ENCODE measurements at regions not wholly inside any gene's neighbourhood (a gene's known extent, or its start where the extent isn't known, plus 50 kb on each side); places are given as distances from the start of the nearest gene placed in this dataset.
A peak's percentile ranks its signal among the peaks of the same experiment; 100 is the strongest.

DNA sequence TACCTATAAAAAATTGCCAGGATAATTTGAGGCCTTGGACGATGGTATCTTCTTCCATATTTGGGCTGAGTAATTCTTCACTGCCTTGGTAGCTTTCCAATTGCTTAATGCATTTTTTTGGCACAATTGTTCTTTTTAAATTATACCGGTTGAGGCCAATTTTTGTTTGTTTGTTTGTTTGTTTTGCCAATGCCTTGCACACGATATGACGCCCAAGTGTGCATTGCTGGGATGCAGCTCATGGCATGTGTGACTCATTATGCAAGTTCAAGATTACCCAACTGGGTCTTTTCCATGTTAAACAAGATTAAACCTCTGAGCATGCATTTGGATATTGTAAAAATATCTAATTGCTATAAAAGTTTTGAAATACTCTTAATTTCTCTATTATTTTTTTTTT is 71.1 kb upstream of the KCNIP4 start:
- Histone ChIP-seq H3K79me2 (ENCODE audit: insufficient read depth, low read length) (no peaks in the 10 kb centered on the region), H4K20me1 (ENCODE audit: insufficient read depth, low read length) (no peaks in the 10 kb centered on the region), H3K4me2 (ENCODE audit: low read length) (no peak overlapping the region), H3K9ac (ENCODE audit: low read length) (no peak overlapping the region), H3K36me3 (ENCODE audit: insufficient read depth, low read length) (no peaks in the 10 kb centered on the region), H3K27ac (ENCODE audit: low read depth, low read length) (no peak overlapping the region), H2AFZ (ENCODE audit: low read depth, low read length) (no peak overlapping the region), H3K4me1 (ENCODE audit: insufficient read depth, low read length) (no peaks in the 10 kb centered on the region), H3K4me3 (ENCODE audit: insufficient read depth, low read depth, low read length) (no peak overlapping the region), H3K27me3 (ENCODE audit: insufficient read depth, low read length) (no peaks in the 10 kb centered on the region), H3K9me3 (ENCODE audit: insufficient read depth, low read depth, low read length) (no peaks in the 10 kb centered on the region)
- Mint-ChIP-seq H3K36me3 (ENCODE audit: low read depth, unreplicated experiment) (no peaks in the 10 kb centered on the region), H3K4me1 (ENCODE audit: low read depth, unreplicated experiment) (peaks cover under 1% of the 10 kb centered on the region), H3K27ac (ENCODE audit: unreplicated experiment) (no peak overlapping the region), H3K4me3 (ENCODE audit: unreplicated experiment) (no peak overlapping the region), H3K9me3 (ENCODE audit: unreplicated experiment) (no peaks in the 10 kb centered on the region), H3K27me3 (ENCODE audit: low read depth, unreplicated experiment) (no peaks in the 10 kb centered on the region)
- FAIRE-seq, result no peak
- TF ChIP-seq EZH2 (IDR thresholded peaks at IDR 0.05; ENCODE audit: insufficient read depth, low read length), result no peak
- TF ChIP-seq, protein P1, sequence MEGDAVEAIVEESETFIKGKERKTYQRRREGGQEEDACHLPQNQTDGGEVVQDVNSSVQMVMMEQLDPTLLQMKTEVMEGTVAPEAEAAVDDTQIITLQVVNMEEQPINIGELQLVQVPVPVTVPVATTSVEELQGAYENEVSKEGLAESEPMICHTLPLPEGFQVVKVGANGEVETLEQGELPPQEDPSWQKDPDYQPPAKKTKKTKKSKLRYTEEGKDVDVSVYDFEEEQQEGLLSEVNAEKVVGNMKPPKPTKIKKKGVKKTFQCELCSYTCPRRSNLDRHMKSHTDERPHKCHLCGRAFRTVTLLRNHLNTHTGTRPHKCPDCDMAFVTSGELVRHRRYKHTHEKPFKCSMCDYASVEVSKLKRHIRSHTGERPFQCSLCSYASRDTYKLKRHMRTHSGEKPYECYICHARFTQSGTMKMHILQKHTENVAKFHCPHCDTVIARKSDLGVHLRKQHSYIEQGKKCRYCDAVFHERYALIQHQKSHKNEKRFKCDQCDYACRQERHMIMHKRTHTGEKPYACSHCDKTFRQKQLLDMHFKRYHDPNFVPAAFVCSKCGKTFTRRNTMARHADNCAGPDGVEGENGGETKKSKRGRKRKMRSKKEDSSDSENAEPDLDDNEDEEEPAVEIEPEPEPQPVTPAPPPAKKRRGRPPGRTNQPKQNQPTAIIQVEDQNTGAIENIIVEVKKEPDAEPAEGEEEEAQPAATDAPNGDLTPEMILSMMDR (IDR thresholded peaks at IDR 0.05; ENCODE audit: insufficient read depth, low read depth, low read length), result no peak
- DNase-seq (ENCODE audit: low read depth), result peak; percentile 26

DNA sequence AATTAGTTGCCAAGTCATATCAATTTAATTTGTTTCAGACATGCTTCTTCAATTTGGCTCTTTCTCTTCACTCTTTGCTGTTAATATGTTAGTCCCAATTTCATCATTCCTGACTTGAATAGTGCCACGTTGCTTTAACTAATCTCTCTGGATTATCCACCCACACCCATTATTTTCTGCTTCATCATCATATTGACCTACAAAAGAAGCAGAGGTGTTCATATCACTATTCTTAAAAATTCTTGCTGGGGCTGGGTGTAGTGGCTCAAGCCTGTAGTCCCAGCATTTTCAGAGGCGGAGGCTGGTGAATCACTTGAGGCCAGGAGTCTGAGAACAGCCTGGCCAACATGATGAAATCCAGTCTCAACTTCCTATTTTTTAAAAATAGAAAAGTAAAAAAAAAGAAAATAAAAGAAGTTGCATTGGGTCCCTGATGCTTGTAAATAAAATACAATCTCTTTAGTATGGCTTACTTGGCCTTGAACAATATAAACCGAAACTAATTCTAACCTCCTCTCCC is 65.7 kb upstream of the KCNIP4 start:
- no peak for TF ChIP-seq EZH2 (IDR thresholded peaks at IDR 0.05; ENCODE audit: insufficient read depth, low read length)
- TF ChIP-seq, protein P1 (IDR thresholded peaks at IDR 0.05; ENCODE audit: insufficient read depth, low read depth, low read length), result no peak
- FAIRE-seq (no peak), DNase-seq (ENCODE audit: low read depth) (no peak)
- no peak overlapping the region for H3K4me2 ChIP-seq (ENCODE audit: low read length)
- no peaks in the 10 kb centered on the region for H3K79me2 ChIP-seq (ENCODE audit: insufficient read depth, low read length)
- Mint-ChIP-seq H3K27ac (ENCODE audit: unreplicated experiment) (peak overlapping the region; percentile 96), H3K4me1 (ENCODE audit: low read depth, unreplicated experiment) (peaks cover 9% of the 10 kb centered on the region), H3K36me3 (ENCODE audit: low read depth, unreplicated experiment) (no peaks in the 10 kb centered on the region), H3K9me3 (ENCODE audit: unreplicated experiment) (no peaks in the 10 kb centered on the region), H3K4me3 (ENCODE audit: unreplicated experiment) (no peak overlapping the region), H3K27me3 (ENCODE audit: low read depth, unreplicated experiment) (no peaks in the 10 kb centered on the region)
- H3K9me3 ChIP-seq (ENCODE audit: insufficient read depth, low read depth, low read length), result no peaks in the 10 kb centered on the region
- no peak overlapping the region for H3K9ac ChIP-seq (ENCODE audit: low read length)
- H4K20me1 ChIP-seq (ENCODE audit: insufficient read depth, low read length), result no peaks in the 10 kb centered on the region
- H3K4me1 ChIP-seq (ENCODE audit: insufficient read depth, low read length), result no peaks in the 10 kb centered on the region
- H3K27me3 ChIP-seq (ENCODE audit: insufficient read depth, low read length), result no peaks in the 10 kb centered on the region
- no peak overlapping the region for H3K4me3 ChIP-seq (ENCODE audit: insufficient read depth, low read depth, low read length)
- H3K36me3 ChIP-seq (ENCODE audit: insufficient read depth, low read length), result no peaks in the 10 kb centered on the region
- no peak overlapping the region for H3K27ac ChIP-seq (ENCODE audit: low read depth, low read length)
- no peak overlapping the region for H2AFZ ChIP-seq (ENCODE audit: low read depth, low read length)

DNA sequence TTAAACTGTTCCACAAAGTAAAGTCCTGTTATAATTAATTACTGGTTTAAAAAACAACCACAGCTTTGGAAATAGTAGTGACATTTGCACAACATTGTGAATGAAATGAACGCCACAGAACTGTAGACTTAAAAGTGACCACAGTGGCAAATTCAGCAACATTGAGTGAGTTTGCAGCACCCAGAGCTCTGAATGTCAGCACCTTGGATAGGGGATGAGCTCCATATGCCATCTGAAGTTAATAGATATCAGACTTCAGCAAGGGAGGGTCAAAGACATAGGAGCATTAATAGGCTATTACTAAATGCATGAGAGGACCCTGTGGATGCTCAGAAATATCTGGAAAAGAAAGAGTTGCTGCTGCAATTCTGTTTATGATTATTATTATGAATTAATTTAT is 55.3 kb upstream of the KCNIP4 start:
- H2AFZ ChIP-seq (ENCODE audit: low read depth, low read length), result no peak overlapping the region
- H3K27me3 Mint-ChIP-seq (ENCODE audit: low read depth, unreplicated experiment), result peaks cover 2% of the 10 kb centered on the region
- DNase-seq (ENCODE audit: low read depth), result no peak

More for the DNA sequence above, 55.3 kb upstream of the KCNIP4 start:
- FAIRE-seq, result no peak
- no peaks in the 10 kb centered on the region for H3K79me2 ChIP-seq (ENCODE audit: insufficient read depth, low read length)
- no peaks in the 10 kb centered on the region for H3K4me1 ChIP-seq (ENCODE audit: insufficient read depth, low read length)
- no peaks in the 10 kb centered on the region for H3K36me3 ChIP-seq (ENCODE audit: insufficient read depth, low read length)
- H3K9ac ChIP-seq (ENCODE audit: low read length), result no peak overlapping the region
- Mint-ChIP-seq H3K9me3 (ENCODE audit: unreplicated experiment) (no peaks in the 10 kb centered on the region), H3K4me3 (ENCODE audit: unreplicated experiment) (no peak overlapping the region), H3K27ac (ENCODE audit: unreplicated experiment) (no peak overlapping the region), H3K4me1 (ENCODE audit: low read depth, unreplicated experiment) (no peaks in the 10 kb centered on the region), H3K36me3 (ENCODE audit: low read depth, unreplicated experiment) (no peaks in the 10 kb centered on the region)
- H3K9me3 ChIP-seq (ENCODE audit: insufficient read depth, low read depth, low read length), result no peaks in the 10 kb centered on the region
- H3K4me2 ChIP-seq (ENCODE audit: low read length), result no peak overlapping the region
- no peak overlapping the region for H3K4me3 ChIP-seq (ENCODE audit: insufficient read depth, low read depth, low read length)
- TF ChIP-seq EZH2 (IDR thresholded peaks at IDR 0.05; ENCODE audit: insufficient read depth, low read length), result no peak
- TF ChIP-seq, protein P1 (IDR thresholded peaks at IDR 0.05; ENCODE audit: insufficient read depth, low read depth, low read length), result no peak
- no peaks in the 10 kb centered on the region for H3K27me3 ChIP-seq (ENCODE audit: insufficient read depth, low read length)
- H3K27ac ChIP-seq (ENCODE audit: low read depth, low read length), result no peak overlapping the region
- no peaks in the 10 kb centered on the region for H4K20me1 ChIP-seq (ENCODE audit: insufficient read depth, low read length)

Measured in astrocyte (in vitro differentiated cells and primary cell).